ENCODE measurements at regions not wholly inside any gene's neighbourhood (a gene's known extent, or its start where the extent isn't known, plus 50 kb on each side); places are given as distances from the start of the nearest gene placed in this dataset.

DNA sequence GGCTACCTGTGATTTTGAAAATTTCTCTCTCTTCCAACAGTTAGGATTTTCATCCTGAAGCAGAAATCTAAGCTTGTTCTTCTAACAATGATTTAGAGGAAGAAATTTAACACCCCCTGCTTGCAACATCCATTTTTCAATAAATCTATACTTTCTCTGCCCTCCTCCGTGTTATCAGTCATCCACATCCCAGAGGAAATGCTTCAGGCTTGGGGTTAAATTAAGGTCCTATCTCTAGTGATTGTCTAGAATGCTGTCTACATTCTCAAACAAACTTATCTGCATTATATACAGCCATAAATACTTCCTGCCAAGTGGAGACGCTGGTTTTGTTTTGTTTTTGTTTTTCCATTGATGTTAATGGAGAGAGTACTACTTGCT lies 371.0 kb downstream of the CSNK1G3 start:
- TF ChIP-seq GLIS3 (CRISPR knock-in tag; IDR thresholded peaks at IDR 0.05), result no peak
- TF ChIP-seq RARB (CRISPR knock-in tag; IDR thresholded peaks at IDR 0.05), result no peak
- no peak for TF ChIP-seq ZNF70 (CRISPR knock-in tag; IDR thresholded peaks at IDR 0.05)
- TF ChIP-seq, protein P1, sequence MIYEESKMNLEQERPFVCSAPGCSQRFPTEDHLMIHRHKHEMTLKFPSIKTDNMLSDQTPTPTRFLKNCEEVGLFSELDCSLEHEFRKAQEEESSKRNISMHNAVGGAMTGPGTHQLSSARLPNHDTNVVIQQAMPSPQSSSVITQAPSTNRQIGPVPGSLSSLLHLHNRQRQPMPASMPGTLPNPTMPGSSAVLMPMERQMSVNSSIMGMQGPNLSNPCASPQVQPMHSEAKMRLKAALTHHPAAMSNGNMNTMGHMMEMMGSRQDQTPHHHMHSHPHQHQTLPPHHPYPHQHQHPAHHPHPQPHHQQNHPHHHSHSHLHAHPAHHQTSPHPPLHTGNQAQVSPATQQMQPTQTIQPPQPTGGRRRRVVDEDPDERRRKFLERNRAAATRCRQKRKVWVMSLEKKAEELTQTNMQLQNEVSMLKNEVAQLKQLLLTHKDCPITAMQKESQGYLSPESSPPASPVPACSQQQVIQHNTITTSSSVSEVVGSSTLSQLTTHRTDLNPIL (CRISPR knock-in tag; IDR thresholded peaks at IDR 0.05; ENCODE audit: low read depth), result no peak
- TF ChIP-seq TCF4 (CRISPR knock-in tag; IDR thresholded peaks at IDR 0.05; ENCODE audit: borderline replicate concordance), result peak; percentile 48; the same call in 1 of the 2 replicates
- peak; percentile 79 for ATAC-seq

DNA sequence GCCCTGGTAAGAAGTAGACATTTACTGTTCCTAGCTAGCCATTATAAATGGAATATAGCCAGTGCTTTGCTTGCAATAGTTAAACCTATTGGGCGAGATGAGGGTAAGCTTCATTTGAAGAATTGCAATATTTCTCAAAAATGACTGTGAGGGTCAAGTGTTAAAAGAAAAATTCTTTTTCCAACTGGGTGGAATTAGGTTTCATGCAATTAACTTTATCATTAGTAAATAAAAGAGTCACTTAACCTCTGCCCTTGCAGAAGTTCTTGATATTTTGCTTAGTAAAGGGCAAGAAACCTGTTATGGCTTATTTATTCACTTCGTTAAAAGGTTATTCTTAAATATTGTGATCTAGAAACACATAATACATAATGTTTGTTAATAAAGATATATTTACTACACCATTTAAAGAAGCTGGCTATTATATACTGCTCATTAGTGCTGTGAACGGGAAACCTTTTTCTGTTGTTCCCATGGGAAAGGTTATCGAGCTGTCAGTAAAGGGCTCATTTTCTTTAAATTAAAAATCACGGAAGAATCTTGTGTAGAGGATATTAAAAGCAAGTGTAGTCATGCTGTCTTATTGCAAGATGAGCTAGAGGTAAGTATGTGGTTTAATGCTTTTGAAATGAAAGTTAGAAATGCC lies 370.5 kb downstream of the CSNK1G3 start:
- TF ChIP-seq OSR1 (CRISPR knock-in tag; IDR thresholded peaks at IDR 0.05) (no peak), ZNF70 (CRISPR knock-in tag; IDR thresholded peaks at IDR 0.05) (no peak), PPARA (CRISPR knock-in tag; IDR thresholded peaks at IDR 0.05; ENCODE audit: borderline replicate concordance) (no peak), SNAI2 (CRISPR knock-in tag; IDR thresholded peaks at IDR 0.05) (no peak)
- TF ChIP-seq, protein P2, sequence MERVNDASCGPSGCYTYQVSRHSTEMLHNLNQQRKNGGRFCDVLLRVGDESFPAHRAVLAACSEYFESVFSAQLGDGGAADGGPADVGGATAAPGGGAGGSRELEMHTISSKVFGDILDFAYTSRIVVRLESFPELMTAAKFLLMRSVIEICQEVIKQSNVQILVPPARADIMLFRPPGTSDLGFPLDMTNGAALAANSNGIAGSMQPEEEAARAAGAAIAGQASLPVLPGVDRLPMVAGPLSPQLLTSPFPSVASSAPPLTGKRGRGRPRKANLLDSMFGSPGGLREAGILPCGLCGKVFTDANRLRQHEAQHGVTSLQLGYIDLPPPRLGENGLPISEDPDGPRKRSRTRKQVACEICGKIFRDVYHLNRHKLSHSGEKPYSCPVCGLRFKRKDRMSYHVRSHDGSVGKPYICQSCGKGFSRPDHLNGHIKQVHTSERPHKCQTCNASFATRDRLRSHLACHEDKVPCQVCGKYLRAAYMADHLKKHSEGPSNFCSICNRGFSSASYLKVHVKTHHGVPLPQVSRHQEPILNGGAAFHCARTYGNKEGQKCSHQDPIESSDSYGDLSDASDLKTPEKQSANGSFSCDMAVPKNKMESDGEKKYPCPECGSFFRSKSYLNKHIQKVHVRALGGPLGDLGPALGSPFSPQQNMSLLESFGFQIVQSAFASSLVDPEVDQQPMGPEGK (CRISPR knock-in tag; IDR thresholded peaks at IDR 0.05; ENCODE audit: borderline replicate concordance), result no peak
- TF ChIP-seq, protein P1 (CRISPR knock-in tag; IDR thresholded peaks at IDR 0.05; ENCODE audit: low read depth), result no peak
- peak; percentile 68 for ATAC-seq

DNA sequence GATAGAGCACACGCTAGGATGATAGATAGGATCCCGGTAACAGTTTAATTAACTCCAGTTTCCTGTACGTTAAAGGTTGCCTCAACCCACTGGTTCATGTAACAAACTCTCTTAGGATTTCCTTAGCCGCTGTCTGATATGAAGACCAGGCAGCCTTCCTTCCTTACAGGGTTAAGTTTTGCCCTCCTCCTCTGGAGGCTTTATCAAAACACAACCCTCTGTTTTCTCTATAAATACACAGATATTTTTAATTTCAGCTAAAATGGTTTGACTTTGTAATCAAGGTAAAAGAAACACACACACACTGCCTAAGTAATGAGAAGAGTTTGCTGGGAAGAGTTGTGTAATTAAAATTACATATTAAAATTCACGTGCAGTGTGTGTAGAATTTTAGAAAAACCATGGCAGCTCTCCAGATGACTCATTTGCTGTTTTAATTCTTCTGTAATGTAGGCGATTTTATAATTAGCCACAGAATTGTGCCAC lies 369.8 kb downstream of the CSNK1G3 start:
- TF ChIP-seq, protein P1 (CRISPR knock-in tag; IDR thresholded peaks at IDR 0.05; ENCODE audit: low read depth), result no peak
- no peak for TF ChIP-seq ZNF8 (CRISPR knock-in tag; IDR thresholded peaks at IDR 0.05)
- TF ChIP-seq, protein P3, sequence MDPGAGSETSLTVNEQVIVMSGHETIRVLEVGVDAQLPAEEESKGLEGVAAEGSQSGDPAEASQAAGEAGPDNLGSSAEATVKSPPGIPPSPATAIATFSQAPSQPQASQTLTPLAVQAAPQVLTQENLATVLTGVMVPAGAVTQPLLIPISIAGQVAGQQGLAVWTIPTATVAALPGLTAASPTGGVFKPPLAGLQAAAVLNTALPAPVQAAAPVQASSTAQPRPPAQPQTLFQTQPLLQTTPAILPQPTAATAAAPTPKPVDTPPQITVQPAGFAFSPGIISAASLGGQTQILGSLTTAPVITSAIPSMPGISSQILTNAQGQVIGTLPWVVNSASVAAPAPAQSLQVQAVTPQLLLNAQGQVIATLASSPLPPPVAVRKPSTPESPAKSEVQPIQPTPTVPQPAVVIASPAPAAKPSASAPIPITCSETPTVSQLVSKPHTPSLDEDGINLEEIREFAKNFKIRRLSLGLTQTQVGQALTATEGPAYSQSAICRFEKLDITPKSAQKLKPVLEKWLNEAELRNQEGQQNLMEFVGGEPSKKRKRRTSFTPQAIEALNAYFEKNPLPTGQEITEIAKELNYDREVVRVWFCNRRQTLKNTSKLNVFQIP (CRISPR knock-in tag; IDR thresholded peaks at IDR 0.05; ENCODE audit: borderline replicate concordance, low read depth), result no peak
- TF ChIP-seq TCF4 (CRISPR knock-in tag; IDR thresholded peaks at IDR 0.05; ENCODE audit: borderline replicate concordance), result no peak
- TF ChIP-seq ESRRG (CRISPR knock-in tag; IDR thresholded peaks at IDR 0.05), result no peak
- no peak for TF ChIP-seq ZNF565 (CRISPR knock-in tag; conservative IDR thresholded peaks at IDR 0.05; ENCODE audit: low read depth)
- no peak for TF ChIP-seq PPARA (CRISPR knock-in tag; IDR thresholded peaks at IDR 0.05; ENCODE audit: borderline replicate concordance)
- no peak for TF ChIP-seq ZC3H10 (CRISPR knock-in tag; IDR thresholded peaks at IDR 0.05)
- TF ChIP-seq, protein P2 (CRISPR knock-in tag; IDR thresholded peaks at IDR 0.05; ENCODE audit: borderline replicate concordance), result no peak
- no peak for TF ChIP-seq OSR1 (CRISPR knock-in tag; IDR thresholded peaks at IDR 0.05)
- no peak for TF ChIP-seq BACH2 (CRISPR knock-in tag; IDR thresholded peaks at IDR 0.05; ENCODE audit: borderline replicate concordance)
- no peak for TF ChIP-seq SNAI2 (CRISPR knock-in tag; IDR thresholded peaks at IDR 0.05)
- no peak for TF ChIP-seq ISL1 (CRISPR knock-in tag; IDR thresholded peaks at IDR 0.05)
- TF ChIP-seq, protein P4, sequence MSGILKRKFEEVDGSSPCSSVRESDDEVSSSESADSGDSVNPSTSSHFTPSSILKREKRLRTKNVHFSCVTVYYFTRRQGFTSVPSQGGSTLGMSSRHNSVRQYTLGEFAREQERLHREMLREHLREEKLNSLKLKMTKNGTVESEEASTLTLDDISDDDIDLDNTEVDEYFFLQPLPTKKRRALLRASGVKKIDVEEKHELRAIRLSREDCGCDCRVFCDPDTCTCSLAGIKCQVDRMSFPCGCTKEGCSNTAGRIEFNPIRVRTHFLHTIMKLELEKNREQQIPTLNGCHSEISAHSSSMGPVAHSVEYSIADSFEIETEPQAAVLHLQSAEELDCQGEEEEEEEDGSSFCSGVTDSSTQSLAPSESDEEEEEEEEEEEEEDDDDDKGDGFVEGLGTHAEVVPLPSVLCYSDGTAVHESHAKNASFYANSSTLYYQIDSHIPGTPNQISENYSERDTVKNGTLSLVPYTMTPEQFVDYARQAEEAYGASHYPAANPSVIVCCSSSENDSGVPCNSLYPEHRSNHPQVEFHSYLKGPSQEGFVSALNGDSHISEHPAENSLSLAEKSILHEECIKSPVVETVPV (CRISPR knock-in tag; IDR thresholded peaks at IDR 0.05), result no peak
- no peak for TF ChIP-seq ZNF70 (CRISPR knock-in tag; IDR thresholded peaks at IDR 0.05)
- TF ChIP-seq, protein P5, sequence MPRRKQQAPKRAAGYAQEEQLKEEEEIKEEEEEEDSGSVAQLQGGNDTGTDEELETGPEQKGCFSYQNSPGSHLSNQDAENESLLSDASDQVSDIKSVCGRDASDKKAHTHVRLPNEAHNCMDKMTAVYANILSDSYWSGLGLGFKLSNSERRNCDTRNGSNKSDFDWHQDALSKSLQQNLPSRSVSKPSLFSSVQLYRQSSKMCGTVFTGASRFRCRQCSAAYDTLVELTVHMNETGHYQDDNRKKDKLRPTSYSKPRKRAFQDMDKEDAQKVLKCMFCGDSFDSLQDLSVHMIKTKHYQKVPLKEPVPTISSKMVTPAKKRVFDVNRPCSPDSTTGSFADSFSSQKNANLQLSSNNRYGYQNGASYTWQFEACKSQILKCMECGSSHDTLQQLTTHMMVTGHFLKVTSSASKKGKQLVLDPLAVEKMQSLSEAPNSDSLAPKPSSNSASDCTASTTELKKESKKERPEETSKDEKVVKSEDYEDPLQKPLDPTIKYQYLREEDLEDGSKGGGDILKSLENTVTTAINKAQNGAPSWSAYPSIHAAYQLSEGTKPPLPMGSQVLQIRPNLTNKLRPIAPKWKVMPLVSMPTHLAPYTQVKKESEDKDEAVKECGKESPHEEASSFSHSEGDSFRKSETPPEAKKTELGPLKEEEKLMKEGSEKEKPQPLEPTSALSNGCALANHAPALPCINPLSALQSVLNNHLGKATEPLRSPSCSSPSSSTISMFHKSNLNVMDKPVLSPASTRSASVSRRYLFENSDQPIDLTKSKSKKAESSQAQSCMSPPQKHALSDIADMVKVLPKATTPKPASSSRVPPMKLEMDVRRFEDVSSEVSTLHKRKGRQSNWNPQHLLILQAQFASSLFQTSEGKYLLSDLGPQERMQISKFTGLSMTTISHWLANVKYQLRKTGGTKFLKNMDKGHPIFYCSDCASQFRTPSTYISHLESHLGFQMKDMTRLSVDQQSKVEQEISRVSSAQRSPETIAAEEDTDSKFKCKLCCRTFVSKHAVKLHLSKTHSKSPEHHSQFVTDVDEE (CRISPR knock-in tag; IDR thresholded peaks at IDR 0.05), result no peak
- no peak for TF ChIP-seq CSDC2 (CRISPR knock-in tag; IDR thresholded peaks at IDR 0.05)
- peak; percentile 46 for ATAC-seq
